Smooth muscle cell (in vitro differentiated cells): ENCODE measurements at regions not wholly inside any gene's neighbourhood (a gene's known extent, or its start where the extent isn't known, plus 50 kb on each side); places are given as distances from the start of the nearest gene placed in this dataset.
"Not testable (repeated sequence)": the region's sequence is repeated elsewhere in the genome, so short reads cannot be mapped to it uniquely, and the experiment has no call there.

Experiments used
- DNase-seq: peaks from one replicate; lab custom pipeline; 2025; ENCODE audit not compliant: unreplicated experiment; lab: John Stamatoyannopoulos, UW
- H2AFZ ChIP-seq: fragments of 200-600 bp; sonication (generic); 2 replicates; pipeline ENCODE4 v1.6.0; 2016; ENCODE audit warnings: antibody characterized with exemption, low read depth, mild to moderate bottlenecking
- H3F3A ChIP-seq: fragments of 200-600 bp; sonication (generic); 2 replicates; pipeline ENCODE4 v1.6.0; 2017; ENCODE audit warnings: antibody characterized with exemption, low read depth
- H3K27ac ChIP-seq: fragments of 200-600 bp; sonication (generic); 2 replicates; pipeline ENCODE4 v1.5.1; 2016; ENCODE audit warnings: low read depth, mild to moderate bottlenecking
- H3K27me3 ChIP-seq: fragments of 200-600 bp; sonication (generic); 2 replicates; pipeline ENCODE4 v1.6.1; 2016; ENCODE audit warnings: low read depth, mild to moderate bottlenecking
- H3K36me3 ChIP-seq: fragments of 200-600 bp; sonication (generic); 2 replicates; pipeline ENCODE4 v1.5.1; 2016; ENCODE audit warnings: low read depth
- H3K4me1 ChIP-seq: fragments of 200-600 bp; sonication (generic); 2 replicates; pipeline ENCODE4 v1.5.1; 2016; ENCODE audit warnings: low read depth
- H3K4me2 ChIP-seq: fragments of 200-600 bp; sonication (generic); 2 replicates; pipeline ENCODE4 v1.6.0; 2016; ENCODE audit warnings: mild to moderate bottlenecking
- H3K4me3 ChIP-seq: fragments of 200-600 bp; sonication (generic); 2 replicates; pipeline ENCODE4 v1.5.1; 2016; ENCODE audit warnings: mild to moderate bottlenecking
- H3K79me2 ChIP-seq: fragments of 200-600 bp; sonication (generic); 2 replicates; pipeline ENCODE4 v1.6.0; 2016; ENCODE audit warnings: low read depth, mild to moderate bottlenecking
- H3K9ac ChIP-seq: fragments of 200-600 bp; sonication (generic); 2 replicates; pipeline ENCODE4 v1.6.0; 2016; ENCODE audit warnings: low read depth
- H3K9me3 ChIP-seq: fragments of 200-600 bp; sonication (generic); replicated peaks from 2 replicates; pipeline ENCODE4 v1.5.1; 2016; ENCODE audit warnings: low read depth
- H4K20me1 ChIP-seq: fragments of 200-600 bp; sonication (generic); 2 replicates; pipeline ENCODE4 v1.6.0; 2016; ENCODE audit warnings: low read depth
- CTCF ChIP-seq: fragments of 200-600 bp; sonication (generic); IDR thresholded peaks from 2 replicates; pipeline ENCODE4 v1.5.1; 2017; ENCODE audit warnings: borderline replicate concordance, mild to moderate bottlenecking, antibody characterized with exemption; ENCODE audit not compliant: insufficient read depth, poor library complexity, severe bottlenecking
- WGBS: methylation state at CpG from one replicate; pipeline ENCODE4 v1.1.7; 2016; ENCODE audit warnings: low lambda C conversion rate; 5-methylcytosine and 5-hydroxymethylcytosine counted together

GRCh38 chr16:88197481-88198456 is 185.0 kb upstream of the ZNF469 start:
- Histone ChIP-seq H3K27me3 (no peaks in the 10 kb centered on the region), H3K9ac (no peak overlapping the region), H3K4me3 (no peak overlapping the region), H3K79me2 (no peaks in the 10 kb centered on the region), H3K4me2 (no peak overlapping the region), H4K20me1 (no peaks in the 10 kb centered on the region), H3K36me3 (no peaks in the 10 kb centered on the region), H3K4me1 (peaks cover 6% of the 10 kb centered on the region), H3K27ac (no peak overlapping the region), H3F3A (no peaks in the 10 kb centered on the region), H2AFZ (no peak overlapping the region), H3K9me3 (no peaks in the 10 kb centered on the region)
- 91% methylated on average over 20 of the region's 20 CpGs for WGBS
- no peak for DNase-seq
- no peak for TF ChIP-seq CTCF

GRCh38 chr16:88198457-88199295 is 184.1 kb upstream of the ZNF469 start:
- WGBS: 90% methylated on average over 24 of the region's 26 CpGs
- H4K20me1 ChIP-seq, H3F3A ChIP-seq, H3K79me2 ChIP-seq, H2AFZ ChIP-seq, DNase-seq, H3K9me3 ChIP-seq, H3K4me3 ChIP-seq, H3K4me2 ChIP-seq, H3K27me3 ChIP-seq, H3K4me1 ChIP-seq, H3K9ac ChIP-seq, H3K27ac ChIP-seq, H3K36me3 ChIP-seq: not testable (repeated sequence)

- H3K9me3 ChIP-seq, DNase-seq: not testable (repeated sequence)
- 95% methylated on average over 21 of the region's 25 CpGs for WGBS
Observed at GRCh38 chr16:88199296-88200153, 183.2 kb upstream of the ZNF469 start.

GRCh38 chr16:88200154-88200895 is 182.4 kb upstream of the ZNF469 start:
- H3K9me3 ChIP-seq, H3K27ac ChIP-seq, H4K20me1 ChIP-seq, H3K79me2 ChIP-seq, DNase-seq, H3K27me3 ChIP-seq, H3K4me1 ChIP-seq, H3K4me3 ChIP-seq, H3K9ac ChIP-seq, H3F3A ChIP-seq, H2AFZ ChIP-seq, H3K36me3 ChIP-seq: not testable (repeated sequence)
- H3K4me2 ChIP-seq: peak overlapping the region; percentile 69
- WGBS: 71% methylated on average over 26 of the region's 30 CpGs

More at GRCh38 chr16:88199296-88200153, 183.2 kb upstream of the ZNF469 start:
- not testable (repeated sequence) for H3K27me3 ChIP-seq, H4K20me1 ChIP-seq, H3K4me1 ChIP-seq, H3K9ac ChIP-seq, H3K36me3 ChIP-seq, H3F3A ChIP-seq, H3K27ac ChIP-seq, H3K4me2 ChIP-seq, H3K4me3 ChIP-seq, H3K79me2 ChIP-seq, H2AFZ ChIP-seq
